ENCODE measurements at regions not wholly inside any gene's neighbourhood (a gene's known extent, or its start where the extent isn't known, plus 50 kb on each side); places are given as distances from the start of the nearest gene placed in this dataset.
A peak's percentile ranks its signal among the peaks of the same experiment; 100 is the strongest.
"Not testable (repeated sequence)": the region's sequence is repeated elsewhere in the genome, so short reads cannot be mapped to it uniquely, and the experiment has no call there.

DNA sequence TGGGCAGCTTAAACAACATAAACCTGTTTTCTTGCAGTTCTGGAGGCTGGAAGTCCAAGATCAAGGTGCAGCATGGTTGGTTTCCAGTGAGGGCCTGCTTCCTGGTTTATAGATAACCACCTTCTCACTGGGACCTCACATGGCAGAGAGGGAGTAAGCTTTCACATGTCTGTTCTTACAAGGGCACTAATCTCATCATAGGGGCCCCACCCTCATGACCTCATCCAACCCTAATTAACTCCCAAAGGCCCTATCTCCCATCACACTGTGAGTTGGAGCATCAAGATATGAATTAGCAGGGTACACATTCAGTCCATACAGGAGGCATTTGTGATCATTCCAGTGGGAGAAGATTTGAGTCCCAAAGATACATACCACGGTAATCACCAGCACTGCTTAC lies 50.5 kb upstream of the GRIN2A start:
- DNase-seq = no peak

GRCh38 chr16:10239640-10240039 lies 57.4 kb upstream of the GRIN2A start:
- DNase-seq = no peak

DNA sequence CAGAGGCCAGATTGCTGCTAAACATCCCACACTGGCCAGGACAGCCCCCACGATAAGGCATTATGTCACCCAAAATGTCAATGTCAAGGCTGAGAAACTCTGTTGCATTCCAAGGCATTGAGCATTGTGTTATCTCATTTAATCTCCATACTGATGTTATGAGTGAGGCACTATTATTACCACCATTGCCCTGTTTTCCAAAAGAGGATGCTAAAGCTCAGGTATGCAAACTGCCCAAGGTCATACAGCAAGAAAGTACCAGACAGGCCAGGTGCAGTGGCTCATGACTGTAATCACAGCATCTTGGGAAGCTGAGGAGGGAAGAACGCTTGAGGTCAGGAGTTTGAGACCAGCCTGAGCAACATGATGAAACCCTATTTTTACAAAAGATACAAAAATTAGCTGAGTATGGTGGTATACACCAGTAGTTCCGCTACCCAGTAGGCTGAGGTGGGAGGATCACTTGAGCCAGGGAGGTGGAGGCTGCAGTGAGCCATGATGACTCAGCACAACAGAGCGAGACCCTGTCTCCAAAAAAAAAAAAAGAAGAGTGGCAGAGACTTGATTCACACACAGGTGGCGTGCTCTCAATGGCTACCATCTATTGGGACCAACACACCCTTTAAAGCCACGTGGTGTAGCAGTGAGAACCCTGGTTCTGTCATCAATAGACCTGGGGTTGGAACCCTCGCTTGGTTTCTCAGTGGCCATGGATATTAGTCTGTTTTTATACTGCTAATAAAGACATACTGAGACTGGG lies 58.8 kb upstream of the GRIN2A start:
- no peak for DNase-seq

DNA sequence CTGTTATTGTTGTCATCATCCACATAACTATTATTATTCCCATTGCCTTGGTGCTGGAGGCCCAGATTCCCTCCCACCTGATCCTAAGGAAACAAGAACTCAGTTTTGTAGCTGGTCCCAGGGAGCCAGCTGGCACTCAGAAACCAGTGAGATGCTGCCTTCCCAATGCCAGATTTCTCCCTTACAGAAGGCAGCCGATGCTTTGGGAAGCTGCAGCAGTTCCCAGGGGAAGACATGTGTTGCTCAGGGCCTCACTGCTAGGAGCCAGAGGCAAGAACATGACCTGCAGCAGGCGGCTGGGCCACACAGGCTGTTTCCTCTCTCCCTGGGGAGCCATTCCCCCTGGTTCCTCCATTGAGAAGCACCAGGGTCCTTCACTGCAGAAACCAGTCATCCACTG lies 59.9 kb upstream of the GRIN2A start:
- no peak for DNase-seq

- DNase-seq = no peak
Measured at GRCh38 chr16:10242916-10243315, 60.7 kb upstream of the GRIN2A start.

GRCh38 chr16:10245002-10245401 lies 62.8 kb upstream of the GRIN2A start:
- no peak for DNase-seq

DNA sequence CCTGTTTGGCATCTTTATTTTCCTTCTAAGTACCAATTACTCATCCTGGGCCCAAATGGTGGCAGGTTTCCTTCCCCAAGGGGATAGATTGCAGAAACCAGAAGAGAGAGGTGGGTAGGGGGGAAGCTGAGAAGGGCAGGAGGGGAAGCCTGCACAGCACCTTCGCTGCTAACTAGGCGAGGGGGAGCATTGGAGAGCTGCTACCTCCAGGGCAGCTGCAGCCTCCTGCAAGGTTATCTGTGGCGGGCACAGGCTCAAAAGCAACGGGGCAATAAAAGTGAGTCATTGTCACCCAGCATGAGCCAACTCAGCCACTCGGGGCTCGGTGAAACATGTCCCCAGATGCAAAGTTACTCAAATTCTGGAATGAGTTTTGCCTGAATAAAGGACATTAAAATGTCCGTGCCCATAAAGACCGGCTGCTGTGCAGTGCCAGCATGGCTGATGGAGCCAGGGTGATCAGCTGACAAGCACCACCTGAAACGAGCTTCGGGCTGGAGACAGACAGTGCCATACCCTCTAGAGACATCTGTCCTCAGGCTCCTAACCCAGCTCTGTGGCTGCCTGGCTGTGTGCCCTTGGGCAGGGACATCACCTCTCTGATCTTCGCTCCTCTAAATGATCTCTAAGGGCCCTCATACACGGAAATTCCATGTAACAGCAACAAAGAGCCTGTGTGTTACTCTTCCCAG lies 68.1 kb upstream of the GRIN2A start:
- no peak for DNase-seq

DNA sequence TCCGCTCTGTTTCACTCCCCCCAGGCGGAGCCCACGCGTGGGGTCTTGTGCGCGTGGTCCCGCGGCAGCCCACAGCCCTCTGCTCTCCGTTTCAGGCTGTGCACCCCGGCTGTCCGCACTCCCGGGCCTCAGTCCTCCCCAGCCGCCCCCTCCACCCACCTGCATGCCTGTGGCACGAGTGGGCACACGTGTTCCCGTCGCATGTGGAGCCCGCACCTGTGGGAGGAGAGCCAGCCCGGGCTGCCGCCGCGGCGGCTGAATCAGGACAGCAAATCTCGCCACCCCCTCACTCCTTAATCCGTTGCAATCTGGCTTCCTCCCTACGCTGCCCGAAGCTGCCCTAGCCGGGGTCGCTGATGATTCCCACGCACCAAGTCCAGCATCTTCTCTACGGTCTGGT lies 69.9 kb upstream of the GRIN2A start:
- no peak for DNase-seq

DNA sequence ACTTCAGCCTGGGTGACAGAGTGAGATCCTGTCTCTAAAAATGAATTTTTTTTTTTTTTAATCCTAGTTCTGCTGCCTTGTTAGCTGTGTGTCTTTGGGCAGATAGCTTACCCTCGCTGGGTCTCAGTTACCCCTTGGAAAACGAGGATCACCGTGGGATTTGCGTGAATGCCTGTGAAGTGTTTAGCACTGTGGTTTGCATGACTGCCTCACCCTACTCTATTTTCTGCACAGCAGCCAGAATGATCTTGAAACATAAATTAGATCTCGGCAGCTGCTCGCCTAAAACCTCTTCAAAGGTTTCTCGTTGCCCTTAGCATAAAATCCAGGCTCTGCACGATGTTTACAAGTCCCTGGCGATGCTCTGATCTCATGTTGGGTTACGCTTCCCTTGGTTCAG lies 71.2 kb upstream of the GRIN2A start:
- DNase-seq = no peak

DNA sequence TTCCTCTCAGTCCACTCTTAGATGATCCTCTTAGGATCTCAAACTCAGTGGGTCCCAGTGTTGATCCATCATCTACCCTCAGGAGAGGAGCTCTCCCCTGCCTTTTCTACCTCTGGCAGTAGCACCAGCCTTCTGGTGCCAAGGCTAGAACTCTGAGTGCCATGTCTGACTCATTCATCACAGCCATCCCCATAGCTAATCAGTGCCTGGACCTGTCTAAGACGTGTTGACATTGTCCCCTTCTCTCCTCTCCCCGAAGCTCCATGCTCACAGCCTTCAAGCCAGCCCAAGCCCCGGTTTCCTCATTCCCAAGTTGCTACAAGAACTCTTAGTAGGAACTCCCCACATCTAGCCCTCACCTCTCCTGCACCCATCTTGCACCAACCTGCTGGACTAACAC lies 73.5 kb upstream of the GRIN2A start:
- no peak for DNase-seq

DNA sequence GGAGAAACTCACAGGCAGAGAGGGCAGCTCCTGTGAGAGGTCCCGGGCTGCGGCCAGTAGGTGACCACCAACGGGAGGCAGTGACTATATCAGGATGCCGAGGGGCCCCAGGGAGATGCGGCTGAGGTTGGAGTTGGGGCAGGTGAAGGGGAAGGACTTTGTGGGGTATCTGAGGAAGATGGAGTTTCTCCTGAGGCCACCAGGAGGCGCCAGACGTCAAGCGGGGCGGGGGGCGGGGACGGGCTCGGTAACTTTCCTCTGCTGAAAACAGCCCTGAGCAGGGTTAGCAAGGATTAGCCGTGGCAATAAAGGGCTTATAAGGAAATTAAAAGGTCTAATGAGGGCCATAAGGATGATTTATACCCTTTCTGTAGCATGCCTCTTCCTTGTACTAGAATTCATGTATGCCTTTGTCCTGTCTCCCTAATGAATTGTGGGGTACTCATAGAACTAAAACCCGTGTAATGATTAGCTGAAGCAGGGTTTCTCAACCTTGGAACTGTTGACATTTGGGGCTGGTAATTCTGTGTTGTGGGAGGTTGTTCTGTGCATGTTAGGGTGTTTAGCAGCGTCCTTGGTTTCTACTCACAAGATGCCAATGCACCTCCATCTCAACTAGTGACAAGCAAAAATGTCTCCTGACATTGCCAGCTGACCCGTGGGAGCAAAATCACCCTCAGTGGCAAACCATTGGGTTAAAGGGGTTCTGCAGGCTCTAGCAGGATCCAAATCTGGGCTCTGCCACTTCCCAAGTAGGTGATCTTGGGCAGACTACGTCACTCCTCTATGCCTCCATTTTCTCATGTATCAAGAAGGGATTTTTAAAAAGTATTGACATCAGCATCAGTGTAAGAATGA lies 74.8 kb upstream of the GRIN2A start:
- peak; percentile 21 for DNase-seq

GRCh38 chr16:10257642-10258251 lies 75.5 kb upstream of the GRIN2A start:
- DNase-seq = not testable (repeated sequence)

GRCh38 chr16:10258930-10259603 lies 76.8 kb upstream of the GRIN2A start:
- not testable (repeated sequence) for DNase-seq

DNA sequence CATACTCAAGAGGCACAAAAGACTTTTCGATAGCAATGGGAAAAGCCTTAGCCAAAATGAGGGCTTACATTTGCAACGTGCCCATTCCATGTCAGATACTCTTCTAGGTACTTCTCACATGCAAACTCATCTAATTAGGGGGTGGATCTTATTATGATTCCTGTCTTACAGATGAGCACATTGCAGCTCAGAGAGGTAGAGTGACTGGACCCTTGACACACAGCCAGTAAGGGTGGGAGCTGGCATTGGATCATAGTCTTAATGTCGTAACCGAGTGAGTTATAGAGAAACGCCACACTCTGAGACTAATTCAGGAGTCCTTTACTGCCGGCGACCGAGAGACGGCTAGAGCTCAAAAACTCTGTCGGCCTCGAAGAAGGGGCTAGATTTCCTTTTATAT lies 78.8 kb upstream of the GRIN2A start:
- DNase-seq = no peak

- not testable (repeated sequence) for DNase-seq
Measured at GRCh38 chr16:10261526-10261925, 79.3 kb upstream of the GRIN2A start.

- no peak for DNase-seq
Measured at GRCh38 chr16:10262377-10263132, 80.3 kb upstream of the GRIN2A start.

DNA sequence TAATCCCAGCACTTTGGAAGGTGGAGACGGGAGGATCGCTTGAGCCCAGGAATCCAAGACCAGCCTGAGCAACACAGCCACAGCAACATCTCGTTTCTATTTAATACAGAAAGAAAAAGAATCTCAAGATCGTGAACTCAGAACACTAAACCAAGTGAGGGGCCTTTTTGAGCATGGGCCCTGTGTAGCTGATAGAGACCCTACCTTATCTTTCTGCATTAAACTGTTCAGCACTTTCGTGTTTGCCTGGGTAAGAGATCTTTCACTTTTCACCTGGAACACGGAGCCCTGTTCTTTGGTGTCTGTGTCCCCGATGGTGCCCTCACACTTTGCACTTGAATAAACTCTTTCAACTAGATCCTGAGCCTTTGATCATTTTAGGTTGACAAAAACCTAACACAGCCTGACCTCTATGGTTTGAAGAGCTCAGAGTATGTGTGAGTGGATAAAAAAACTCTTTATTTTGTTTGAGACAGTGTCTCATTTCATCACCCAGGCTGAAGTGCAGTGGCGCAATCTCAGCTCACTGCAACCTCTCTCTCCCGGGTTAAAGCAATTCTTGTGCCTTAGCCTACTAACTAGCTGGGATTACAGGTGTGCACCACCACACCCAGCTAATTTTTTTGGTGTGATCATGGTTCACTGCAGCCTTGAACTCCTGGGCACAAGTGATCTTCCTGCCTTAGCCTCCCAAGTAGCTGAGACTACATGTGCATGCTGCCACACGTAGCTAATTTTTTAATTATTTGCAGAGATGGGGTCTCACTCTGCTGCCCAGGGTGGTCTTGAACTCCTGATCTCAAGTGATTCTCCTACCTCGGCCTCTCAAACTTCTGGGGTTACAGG lies 83.8 kb upstream of the GRIN2A start:
- no peak for DNase-seq

DNA sequence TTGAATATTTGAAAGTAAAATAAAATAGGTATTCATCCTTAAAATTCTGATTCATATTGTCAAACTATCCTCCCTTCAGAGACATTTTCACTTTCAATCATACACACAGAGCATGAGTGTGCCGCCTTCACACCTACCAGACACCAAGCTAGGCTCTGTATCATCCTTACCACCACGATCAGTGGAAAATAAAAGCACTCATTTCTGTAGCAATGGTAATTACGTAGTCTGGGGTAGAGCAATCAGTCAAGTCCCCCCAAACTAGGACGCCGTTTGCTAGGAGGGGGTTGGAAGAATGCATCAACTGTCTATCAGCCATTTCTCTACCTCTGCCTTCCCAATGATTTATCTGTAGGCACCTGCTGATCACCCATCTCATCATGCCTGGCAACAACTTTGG lies 84.6 kb upstream of the GRIN2A start:
- no peak for DNase-seq

GRCh38 chr16:10269632-10270031 lies 87.4 kb upstream of the GRIN2A start:
- DNase-seq = no peak

DNA sequence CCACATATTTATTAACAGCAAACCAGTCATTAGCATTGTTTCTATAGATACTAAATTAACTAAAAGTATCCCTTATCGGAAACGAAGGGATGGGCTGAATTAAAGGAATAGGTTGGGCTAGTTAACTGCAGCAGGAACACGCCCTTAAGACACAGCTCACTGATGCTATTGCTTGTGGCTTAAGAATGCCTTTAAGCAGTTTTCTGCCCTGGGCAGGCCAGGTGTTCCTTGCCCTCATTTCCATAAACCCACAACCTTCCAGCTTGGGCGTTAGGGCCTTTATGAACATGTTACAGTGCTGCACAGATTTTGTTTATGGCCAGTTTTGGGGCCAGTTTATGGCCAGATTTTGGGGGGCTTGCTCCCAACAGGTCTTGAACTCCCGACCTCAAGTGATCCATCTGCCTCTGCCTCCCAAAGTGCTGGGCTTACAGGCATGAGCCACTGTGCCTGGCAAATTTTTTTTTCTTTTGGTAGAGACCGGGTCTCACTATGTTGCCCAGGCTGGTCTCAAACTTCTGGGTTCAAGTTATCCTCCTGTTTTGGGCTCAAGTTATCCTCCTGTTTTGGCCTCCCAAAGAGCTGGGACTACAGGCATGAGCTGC lies 90.1 kb upstream of the GRIN2A start:
- not testable (repeated sequence) for DNase-seq

Data from activated effector memory CD4-positive, alpha-beta T cell treated with Interleukin-2 at 50 U/mL for 16 hours (primary cell).